ENCODE measurements at regions not wholly inside any gene's neighbourhood (a gene's known extent, or its start where the extent isn't known, plus 50 kb on each side); places are given as distances from the start of the nearest gene placed in this dataset.
A peak's percentile ranks its signal among the peaks of the same experiment; 100 is the strongest.

- DNase-seq = no peak
- Histone ChIP-seq H3K36me3 (no peaks in the 10 kb centered on the region), H3K4me3 (no peak overlapping the region), H3K9me3 (no peaks in the 10 kb centered on the region), H3K27me3 (no peaks in the 10 kb centered on the region)
These were observed 57.2 kb upstream of the GATA6 start for GRCh38 chr18:22112215-22112614.

GRCh38 chr18:22113144-22113844, 56.1 kb upstream of the GATA6 start:
- peak; percentile 59 for DNase-seq
- H3K9me3 ChIP-seq = no peaks in the 10 kb centered on the region
- H3K36me3 ChIP-seq = no peaks in the 10 kb centered on the region
- H3K27me3 ChIP-seq = no peaks in the 10 kb centered on the region
- H3K4me3 ChIP-seq = no peak overlapping the region

GRCh38 chr18:22114526-22115321, 54.7 kb upstream of the GATA6 start:
- no peaks in the 10 kb centered on the region for H3K27me3 ChIP-seq
- H3K36me3 ChIP-seq = no peaks in the 10 kb centered on the region
- no peak for DNase-seq
- H3K9me3 ChIP-seq = no peaks in the 10 kb centered on the region
- H3K4me3 ChIP-seq = no peak overlapping the region

GRCh38 chr18:22115573-22115972, 53.8 kb upstream of the GATA6 start:
- Histone ChIP-seq H3K4me3 (no peak overlapping the region), H3K27me3 (no peaks in the 10 kb centered on the region), H3K9me3 (no peaks in the 10 kb centered on the region), H3K36me3 (no peaks in the 10 kb centered on the region)
- no peak for DNase-seq
